Activated CD4-positive, alpha-beta T cell treated with anti-CD3 and anti-CD28 coated beads for 4 hours (primary cell): ENCODE measurements at regions not wholly inside any gene's neighbourhood (a gene's known extent, or its start where the extent isn't known, plus 50 kb on each side); places are given as distances from the start of the nearest gene placed in this dataset.
"Not testable (repeated sequence)": the region's sequence is repeated elsewhere in the genome, so short reads cannot be mapped to it uniquely, and the experiment has no call there.

Experiments used
- DNase-seq, 2 donors: peaks; one replicate each; pipeline ENCODE4 v3.0.0-alpha.2; 2020

GRCh38 chr20:40941133-40941610 is 87.5 kb upstream of the TOP1 start:
- no peak for DNase-seq

- DNase-seq, result no peak
Measured at GRCh38 chr20:40942006-40942405, 86.6 kb upstream of the TOP1 start.

GRCh38 chr20:40942775-40943174 is 85.8 kb upstream of the TOP1 start:
- no peak for DNase-seq

- DNase-seq, result no peak
Measured at GRCh38 chr20:40943591-40943990, 85.0 kb upstream of the TOP1 start.

GRCh38 chr20:40945189-40945588 is 83.4 kb upstream of the TOP1 start:
- DNase-seq, result no peak

GRCh38 chr20:40945754-40946450 is 82.7 kb upstream of the TOP1 start:
- DNase-seq, result no peak

GRCh38 chr20:40946451-40946850 is 82.2 kb upstream of the TOP1 start:
- no peak for DNase-seq

GRCh38 chr20:40948465-40949267 is 80.0 kb upstream of the TOP1 start:
- no peak for DNase-seq

GRCh38 chr20:40949346-40949745 is 79.3 kb upstream of the TOP1 start:
- no peak for DNase-seq

GRCh38 chr20:40952136-40952535 is 76.5 kb upstream of the TOP1 start:
- no peak for DNase-seq

GRCh38 chr20:40953416-40953815 is 75.2 kb upstream of the TOP1 start:
- DNase-seq, result no peak

- no peak for DNase-seq
Measured at GRCh38 chr20:40953856-40954255, 74.8 kb upstream of the TOP1 start.

- DNase-seq, result no peak
Measured at GRCh38 chr20:40954521-40955165, 74.0 kb upstream of the TOP1 start.

GRCh38 chr20:40955326-40955725 is 73.3 kb upstream of the TOP1 start:
- DNase-seq, result no peak

GRCh38 chr20:40955826-40956225 is 72.8 kb upstream of the TOP1 start:
- DNase-seq, result not testable (repeated sequence)

GRCh38 chr20:40956542-40957264 is 71.9 kb upstream of the TOP1 start:
- no peak for DNase-seq

- DNase-seq, result no peak
Measured at GRCh38 chr20:40957265-40957760, 71.3 kb upstream of the TOP1 start.

GRCh38 chr20:40958598-40958997 is 70.0 kb upstream of the TOP1 start:
- no peak for DNase-seq

- no peak for DNase-seq
Measured at GRCh38 chr20:40959325-40960092, 69.1 kb upstream of the TOP1 start.

- DNase-seq, result no peak
Measured at GRCh38 chr20:40960101-40960500, 68.5 kb upstream of the TOP1 start.

- DNase-seq, result no peak
Measured at GRCh38 chr20:40960521-40960956, 68.1 kb upstream of the TOP1 start.

GRCh38 chr20:40961176-40961575 is 67.4 kb upstream of the TOP1 start:
- DNase-seq, result no peak
